ENCODE measurements at regions not wholly inside any gene's neighbourhood (a gene's known extent, or its start where the extent isn't known, plus 50 kb on each side); places are given as distances from the start of the nearest gene placed in this dataset.

DNA sequence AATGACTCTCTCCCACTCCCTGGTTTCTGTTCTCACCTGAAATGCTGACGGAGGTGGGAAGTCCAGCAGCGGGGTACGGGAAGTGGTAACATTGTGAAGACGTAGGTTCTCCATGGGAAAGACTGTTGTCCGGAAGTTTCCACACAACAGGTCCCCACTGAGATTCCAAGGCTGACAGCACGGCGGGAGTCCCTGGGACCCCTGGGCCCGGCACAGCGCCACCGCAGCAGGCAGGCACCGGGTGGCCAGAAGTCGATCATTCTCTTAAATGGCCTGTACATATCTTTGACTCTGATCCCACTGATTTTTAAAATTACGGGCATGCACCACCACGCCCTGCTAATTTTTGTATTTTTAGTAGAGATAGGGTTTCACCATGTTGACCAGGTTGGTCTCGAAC, 201.0 kb upstream of the SALL3 start:
- TF ChIP-seq CTCF (IDR thresholded peaks at IDR 0.05): no peak
- TF ChIP-seq POLR2A (IDR thresholded peaks at IDR 0.05): no peak

Measured in heart left ventricle (tissue), 13 donors.